Activated CD4-positive, alpha-beta T cell treated with anti-CD3 and anti-CD28 coated beads, Interleukin-2, Interleukin-4, amounts not matched to agents 100 ng/mL and 50 ng/mL, durations not matched to agents 16 hours and 8 hours (primary cell): ENCODE measurements at regions not wholly inside any gene's neighbourhood (a gene's known extent, or its start where the extent isn't known, plus 50 kb on each side); places are given as distances from the start of the nearest gene placed in this dataset.

ENCODE experiments used
- DNase-seq: peaks from one replicate; pipeline ENCODE4 v3.0.0-alpha.2; 2020; ENCODE audit warnings: low spot score

DNA sequence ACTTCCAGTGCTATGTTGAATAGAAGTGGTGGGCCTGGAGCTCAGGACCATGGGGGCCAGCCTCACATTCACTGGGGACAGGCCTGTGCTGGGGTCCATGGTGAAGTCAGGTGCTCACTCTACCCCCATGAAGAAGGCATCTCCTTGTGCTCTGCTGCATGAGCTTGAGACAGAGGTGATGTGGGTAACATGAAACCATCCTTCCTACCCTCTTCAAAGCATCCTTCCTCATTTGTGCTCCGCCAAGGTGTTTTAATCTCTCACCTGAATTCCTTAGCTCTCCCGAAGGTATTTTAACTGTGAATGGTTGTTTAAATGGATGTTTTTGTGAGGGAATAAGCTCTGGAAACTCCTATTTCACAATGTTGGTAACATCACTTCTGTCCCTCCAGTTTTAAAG is 209.6 kb upstream of the PCSK2 start:
- DNase-seq = no peak

DNA sequence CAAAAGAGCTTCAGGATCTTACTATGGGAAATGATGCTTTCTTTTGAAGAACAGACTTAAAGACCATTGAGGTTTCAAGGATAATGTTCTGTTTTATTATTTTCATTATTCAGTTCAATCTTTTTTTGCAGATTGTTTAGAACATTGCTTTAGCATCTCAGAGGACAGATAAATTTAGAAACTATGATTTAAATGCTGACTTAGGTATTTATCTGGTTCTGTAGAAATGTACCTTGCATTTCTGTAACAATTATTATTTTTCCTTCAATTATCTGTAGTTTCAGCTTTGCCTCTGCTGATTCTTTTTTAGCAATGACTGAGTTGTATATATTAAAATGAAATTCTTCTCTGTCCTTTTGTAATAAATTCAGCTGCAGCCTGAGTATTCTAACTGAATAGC is 205.4 kb upstream of the PCSK2 start:
- no peak for DNase-seq

DNA sequence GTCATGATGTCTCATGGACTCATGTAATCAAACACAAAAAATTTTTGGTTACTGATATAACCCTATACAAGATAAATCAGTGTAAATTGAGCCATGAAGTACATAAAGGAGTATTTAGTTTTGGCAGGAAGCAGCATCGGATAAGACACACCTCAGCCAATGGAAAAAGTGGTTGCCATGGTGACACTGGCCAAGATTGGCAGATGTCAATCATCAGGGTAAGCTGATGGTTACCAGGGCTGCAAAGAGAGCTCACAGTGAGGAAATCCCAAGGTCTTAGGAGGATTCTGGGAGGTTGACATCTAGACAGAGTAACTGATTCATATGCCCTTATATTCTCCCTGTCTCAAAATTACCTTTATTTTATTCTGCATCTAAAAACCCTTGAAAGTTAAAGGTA is 203.8 kb upstream of the PCSK2 start:
- DNase-seq = no peak

DNA sequence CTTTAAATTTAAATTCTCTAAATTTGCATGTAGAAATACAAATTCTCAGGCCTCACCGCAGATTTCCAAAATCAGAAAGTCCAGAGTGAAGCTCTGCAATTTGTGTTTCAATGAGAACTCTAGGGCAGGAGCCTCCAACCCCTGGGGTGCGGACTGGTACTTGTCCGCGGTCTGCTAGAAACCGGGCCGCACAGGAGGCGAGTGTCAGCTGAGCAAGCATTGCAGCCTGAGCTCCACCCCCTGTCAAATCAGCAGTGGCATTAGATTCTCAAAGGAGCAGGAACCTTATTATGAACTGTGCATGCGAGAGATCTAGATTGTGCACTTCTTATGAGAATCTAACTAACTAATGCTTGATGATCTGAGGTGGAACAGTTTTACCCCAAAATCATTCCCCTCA is 203.0 kb upstream of the PCSK2 start:
- DNase-seq = no peak

DNA sequence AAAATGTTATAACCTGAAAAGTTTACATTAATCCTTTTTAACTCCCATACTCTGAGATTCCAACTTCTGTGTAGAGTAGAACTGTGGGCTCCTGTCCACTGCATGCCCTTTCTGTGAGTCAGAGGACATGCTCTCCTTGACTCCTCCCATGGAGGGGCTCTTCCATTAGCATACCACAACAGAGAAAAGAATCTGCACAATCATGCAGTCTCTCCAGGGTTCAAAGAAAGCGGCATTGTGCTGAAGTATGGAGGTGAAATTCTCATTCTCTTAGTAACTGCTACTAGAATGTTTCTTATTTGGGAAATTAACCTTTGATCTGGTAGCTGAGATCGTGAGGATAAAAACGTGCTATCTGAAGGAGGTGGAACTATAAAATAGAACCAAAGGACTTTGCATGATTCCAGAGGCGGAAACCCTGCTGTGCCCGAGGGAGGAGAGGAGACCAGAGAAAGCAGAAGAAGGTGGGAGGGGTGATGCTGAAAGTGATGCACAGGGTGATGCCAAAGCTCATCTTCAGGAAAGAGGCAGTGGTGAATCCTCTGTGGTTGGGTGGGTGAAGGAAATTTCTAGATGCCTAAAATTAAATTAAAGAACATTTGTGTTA is 202.2 kb upstream of the PCSK2 start:
- DNase-seq = no peak

DNA sequence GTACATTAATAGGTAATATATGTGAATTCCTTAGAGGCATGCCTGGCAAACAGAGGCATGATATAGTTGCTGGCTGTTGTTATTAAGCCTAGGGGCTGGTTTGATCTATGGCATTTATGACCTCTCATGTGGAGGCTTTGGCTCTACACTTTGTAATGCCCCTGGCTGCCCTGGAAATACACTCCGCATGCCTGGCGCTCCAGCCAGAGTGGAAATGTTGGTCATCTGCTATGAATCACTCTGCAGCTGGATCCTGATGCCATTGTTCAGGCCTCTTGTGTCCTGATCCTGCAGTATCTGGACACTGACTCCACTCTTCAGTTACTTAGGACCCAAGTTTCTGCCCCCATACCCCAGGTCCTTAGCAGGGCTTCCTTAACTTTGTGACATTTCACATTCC is 200.5 kb upstream of the PCSK2 start:
- no peak for DNase-seq

DNA sequence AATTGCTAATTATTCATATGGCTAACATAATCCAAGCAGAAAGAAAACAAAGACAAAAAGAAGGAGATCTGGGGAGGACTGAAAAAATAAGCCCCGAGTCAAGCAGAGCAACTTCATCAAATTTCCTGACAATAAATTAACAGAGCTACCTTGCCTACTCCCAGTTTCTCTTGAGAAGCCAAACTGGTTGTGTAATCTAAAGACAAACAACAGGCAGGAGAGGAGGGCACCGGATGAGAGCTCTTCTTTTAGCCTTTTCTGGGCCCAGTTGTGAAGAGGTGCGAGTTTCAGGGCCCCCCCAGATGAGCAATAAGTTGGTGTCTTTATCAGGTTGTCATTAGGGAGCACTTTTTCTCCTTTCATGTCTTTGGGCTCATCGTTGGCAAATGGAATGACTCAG is 197.1 kb upstream of the PCSK2 start:
- no peak for DNase-seq

DNA sequence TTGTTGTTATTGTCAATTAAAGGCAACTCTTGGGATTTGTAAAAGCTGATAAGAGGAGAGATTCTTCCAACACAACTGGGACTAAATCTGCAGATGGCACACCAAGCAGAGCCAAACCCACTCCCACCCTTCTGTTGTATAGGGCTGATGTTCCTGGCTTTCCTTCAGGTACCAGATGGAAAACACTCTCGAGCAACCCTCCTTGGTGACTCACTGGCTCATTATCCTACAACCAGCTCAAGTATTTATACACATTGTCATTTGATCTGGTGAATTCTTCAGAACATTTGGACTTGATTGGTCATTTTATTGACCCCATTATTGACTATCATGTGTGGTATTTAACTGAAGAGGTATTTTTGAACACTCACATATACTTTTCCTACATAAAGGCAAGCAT is 190.3 kb upstream of the PCSK2 start:
- no peak for DNase-seq

DNA sequence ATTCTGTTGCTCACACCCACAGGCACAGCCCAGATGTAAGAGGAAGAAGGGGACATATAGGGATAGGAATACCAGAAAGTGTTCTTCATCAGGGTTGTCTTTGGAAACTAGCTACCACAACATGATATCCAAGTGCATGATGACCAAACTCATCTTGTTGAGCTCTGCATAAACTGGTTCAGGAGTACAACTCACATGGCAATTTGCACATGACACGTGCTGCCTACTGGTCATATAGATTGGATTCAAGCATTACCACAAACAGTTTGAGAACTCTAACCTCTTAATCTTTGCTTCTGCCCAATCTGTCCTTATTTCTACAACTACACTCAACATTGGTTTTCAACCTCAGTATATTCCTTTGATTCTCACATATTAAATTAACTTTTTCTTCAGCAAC is 184.7 kb upstream of the PCSK2 start:
- DNase-seq = no peak

DNA sequence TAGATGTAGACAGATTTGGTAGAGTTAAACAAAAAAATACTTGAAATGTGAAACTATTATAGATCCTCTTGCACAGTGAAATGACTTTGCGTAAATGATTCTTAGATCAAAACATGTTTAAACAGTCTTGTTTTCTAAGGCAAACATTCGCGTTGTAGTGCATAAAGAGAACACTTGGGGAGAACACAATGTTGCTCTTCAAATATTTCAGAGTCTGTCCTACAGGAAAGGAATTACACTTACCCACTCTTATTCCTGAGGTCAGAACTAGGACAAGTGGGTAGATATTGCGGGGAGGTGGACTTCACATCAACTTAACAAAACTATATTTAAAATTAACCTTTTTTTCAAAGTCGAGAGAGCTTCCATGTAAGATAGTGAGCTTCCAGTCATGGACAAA is 183.5 kb upstream of the PCSK2 start:
- no peak for DNase-seq

DNA sequence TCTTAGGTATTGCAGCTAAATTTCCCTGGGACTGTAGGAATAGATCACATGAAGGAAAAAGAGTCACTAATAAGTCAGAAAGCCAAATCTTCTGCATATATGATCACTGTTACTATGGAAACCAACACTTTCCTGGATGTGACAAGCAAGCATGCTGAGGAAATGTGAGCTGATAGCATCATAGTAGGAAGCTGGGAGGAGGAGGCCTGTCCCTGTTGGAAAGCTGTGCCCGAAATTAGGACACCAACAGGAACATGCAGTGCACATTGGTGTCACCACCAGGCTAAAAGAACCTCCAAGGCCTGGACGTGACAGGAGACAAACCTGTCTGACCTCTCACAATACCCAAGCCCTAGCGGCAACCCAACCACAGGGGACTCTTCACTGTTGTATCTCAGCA is 181.9 kb upstream of the PCSK2 start:
- no peak for DNase-seq

DNA sequence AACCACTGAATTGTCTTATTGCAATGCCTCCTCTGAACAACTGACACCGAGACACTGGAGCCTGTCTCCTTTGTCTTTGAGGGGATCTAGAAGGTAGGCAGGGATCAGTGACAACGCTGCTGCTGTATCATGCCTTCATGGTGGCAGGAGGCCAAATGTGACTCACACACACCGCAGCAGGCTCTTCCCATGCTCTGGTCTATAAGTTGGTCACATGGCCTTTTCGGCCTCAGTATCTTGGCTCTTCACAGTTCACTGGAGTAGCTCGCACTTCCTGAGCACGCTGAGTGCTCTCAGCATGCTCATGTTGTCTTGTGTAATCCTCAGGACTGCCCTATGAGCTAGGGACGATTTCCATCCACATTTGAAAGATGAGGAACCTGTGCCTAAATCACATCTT is 167.4 kb upstream of the PCSK2 start:
- no peak for DNase-seq

DNA sequence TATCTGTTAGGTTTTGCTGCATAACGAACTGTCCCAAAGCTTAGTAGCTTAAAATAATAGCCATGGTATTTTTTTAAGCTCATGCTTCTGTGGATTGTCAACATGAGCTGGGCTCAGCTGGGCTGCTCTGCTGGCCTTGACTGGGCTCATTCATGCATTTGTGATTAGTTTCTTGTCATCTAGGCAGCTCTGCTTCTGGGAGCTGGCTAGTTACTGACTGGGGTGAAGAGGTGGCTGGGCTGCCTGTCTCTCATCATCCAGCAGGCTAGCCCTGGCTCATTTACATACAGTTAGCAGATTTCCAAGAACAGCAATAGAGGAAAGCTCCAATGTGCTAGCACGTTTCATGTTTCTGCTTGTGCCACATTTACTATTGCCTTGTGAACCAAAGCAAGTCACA is 165.1 kb upstream of the PCSK2 start:
- DNase-seq = no peak

DNA sequence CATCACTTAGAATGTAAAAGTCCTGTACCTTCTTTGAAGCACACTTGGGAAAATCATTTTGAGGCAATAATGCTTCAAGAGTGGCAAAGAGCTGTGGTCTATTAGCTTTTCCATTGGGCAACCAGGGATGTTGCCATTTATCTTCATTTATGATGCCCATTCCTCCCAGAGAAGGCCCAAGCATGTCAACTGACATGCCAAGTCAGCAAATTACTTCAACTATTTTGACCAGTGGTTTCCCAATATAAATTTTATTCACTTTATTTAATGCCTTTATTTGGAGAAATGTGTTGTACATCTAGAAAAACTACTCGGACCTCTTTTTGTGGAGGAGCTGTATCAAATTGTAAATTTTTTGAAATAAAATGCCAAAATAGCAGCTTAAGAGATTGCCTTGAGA is 164.1 kb upstream of the PCSK2 start:
- DNase-seq = no peak

DNA sequence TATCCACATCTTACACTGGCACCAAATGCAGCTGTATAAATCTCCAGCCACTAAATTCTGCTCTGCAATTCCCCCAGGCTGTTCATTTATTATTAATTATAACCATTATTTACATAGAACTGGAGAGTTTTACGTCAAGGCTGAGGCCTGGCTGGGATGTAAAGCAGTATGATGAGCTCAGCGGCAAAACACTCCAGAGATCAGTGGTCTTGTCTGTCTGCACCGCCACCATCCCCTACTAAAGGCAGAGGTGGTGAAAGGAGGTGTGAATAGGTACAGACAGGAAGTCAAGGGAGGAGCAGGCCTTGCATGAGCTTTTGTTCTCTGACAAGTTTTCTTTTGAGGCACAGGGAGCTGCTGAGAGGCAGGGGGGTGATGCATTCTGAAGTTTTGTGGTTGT is 159.9 kb upstream of the PCSK2 start:
- DNase-seq = no peak

DNA sequence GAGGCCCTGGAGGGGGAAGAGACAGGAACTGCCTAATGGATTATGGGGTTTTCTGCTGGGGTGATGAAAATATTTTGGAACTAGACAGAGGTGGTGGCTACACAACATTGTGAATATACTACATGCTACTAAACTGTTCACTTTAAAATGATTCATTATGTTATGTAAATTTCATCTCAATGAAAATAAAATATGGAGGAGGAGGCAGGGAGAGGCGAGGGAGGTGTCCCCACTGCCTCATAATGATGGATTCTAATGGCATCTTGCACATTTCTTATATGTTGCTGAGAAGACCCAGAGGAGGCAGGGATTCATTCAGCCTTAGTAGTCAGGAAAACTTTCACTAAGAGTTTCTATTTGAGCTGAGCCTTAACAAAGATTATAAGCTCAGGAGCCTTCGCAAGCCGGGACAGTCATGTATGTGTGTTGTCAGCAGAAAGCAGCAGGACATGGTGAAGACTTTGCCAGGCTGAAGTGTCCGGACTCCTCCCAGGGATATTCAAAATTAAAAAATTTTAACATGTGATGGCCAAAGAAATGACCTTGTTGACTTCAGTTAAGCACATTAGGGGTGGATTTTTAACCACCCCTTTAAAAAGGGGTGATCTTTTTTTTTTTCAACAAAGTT is 158.6 kb upstream of the PCSK2 start:
- DNase-seq = no peak

DNA sequence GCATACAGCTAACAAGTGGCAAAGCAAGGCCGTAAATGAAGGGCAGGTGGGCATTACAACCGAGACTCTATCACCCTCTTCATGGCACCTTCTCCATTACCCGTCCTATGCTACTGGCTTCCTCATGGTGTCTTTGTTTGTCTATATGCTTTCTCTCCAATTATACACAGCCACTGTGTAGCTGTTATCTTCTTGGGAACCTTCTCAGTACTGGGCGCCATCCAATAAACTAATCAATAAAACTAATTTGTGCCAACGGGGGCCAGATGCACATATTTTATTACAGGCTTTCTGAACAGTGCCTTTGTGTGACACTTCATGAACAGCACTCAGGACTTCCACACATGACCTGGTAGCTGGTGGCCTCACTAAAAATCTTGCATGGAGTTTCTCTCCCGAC is 149.8 kb upstream of the PCSK2 start:
- no peak for DNase-seq

DNA sequence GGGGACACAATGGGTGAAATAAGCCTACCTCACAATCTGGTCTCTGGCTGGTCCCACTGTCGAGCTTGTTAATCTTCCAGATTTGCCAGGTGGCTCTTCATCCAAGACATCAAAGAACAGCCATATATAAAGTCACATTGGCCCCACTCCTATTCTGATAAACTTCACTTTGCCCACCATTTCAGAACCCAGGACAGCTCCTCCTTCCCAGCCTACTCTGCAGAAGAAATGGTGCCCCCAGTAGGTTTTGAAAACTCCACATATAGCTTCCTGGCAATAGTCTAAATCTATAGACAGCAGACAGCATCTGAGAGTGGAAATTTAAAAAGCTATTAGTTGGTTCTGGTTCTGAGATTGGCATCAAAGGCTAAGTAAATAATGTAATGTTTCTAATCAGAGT is 143.1 kb upstream of the PCSK2 start:
- DNase-seq = no peak

DNA sequence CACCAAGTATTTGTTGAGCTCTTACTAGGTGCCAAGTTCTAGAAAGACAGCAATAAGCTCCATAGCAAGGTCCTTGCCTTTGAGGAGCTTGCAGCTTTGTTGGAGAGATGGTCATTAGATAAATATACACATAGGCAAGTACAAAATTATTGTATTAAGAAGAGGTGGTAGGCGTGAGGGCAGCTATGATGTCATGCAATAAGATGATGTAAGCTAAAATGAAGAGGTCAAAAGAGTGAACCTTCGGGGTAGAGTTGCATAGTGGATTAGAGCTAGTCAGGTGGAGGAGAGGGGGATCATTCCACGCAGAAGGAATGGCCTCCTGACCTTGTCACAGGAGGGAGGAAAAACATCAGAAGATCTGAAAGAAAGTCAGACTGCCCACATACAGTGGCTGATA is 141.9 kb upstream of the PCSK2 start:
- DNase-seq = no peak

DNA sequence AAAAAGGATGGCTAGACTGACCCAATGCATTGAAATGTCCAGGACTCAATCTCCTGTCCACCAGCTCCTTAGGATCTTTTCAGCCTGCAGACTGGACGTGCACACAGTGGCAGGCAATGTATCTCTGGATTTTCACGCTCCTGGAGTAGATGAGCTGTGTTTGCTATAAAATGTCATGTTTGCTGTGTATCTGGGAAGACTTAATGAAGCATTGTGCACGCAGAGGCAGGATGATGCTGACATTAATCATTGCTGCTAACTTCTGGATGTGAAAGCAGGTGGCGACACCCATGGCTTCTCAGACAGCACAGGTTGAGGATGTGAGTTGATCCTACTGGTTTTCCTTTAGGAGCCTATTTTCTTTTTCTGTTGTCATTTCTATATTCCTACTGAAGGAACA is 133.1 kb upstream of the PCSK2 start:
- DNase-seq = no peak

DNA sequence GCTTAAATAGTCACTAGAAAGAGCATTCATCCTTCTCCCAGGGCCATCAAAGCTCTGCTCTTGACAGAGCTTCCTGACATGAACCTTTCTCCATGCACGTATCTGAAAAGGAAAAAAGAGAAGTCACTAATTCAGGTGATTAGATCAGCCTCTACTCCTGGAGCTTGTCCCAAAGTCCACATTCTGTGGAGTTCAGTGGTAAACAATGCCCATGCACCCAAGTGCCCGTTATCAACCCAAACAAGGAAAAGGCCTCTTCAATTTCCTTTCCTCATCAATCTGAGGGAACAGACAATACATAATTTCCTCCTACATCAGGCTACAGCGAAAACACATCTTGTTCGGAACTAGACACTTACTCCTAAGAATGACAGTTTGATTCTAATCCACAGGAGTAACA is 129.2 kb upstream of the PCSK2 start:
- DNase-seq = no peak

DNA sequence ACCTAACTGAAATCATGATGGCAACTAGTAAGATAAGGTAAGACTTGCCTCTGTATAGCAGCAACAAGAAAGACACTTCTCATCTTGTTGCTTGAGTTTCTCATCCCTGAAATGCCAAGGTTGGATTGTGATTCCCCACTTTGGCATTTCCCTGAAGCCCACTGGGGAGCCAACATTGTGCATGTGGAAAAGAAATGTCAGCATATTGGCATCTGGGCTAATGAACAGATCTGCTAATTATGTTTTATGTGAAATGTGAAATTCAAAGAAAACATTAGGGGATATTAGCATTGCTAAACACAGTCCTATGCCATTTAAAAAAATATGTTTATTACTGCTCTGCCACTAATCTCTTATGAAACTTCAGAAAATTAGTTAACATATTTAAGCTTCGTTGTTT is 126.3 kb upstream of the PCSK2 start:
- no peak for DNase-seq

DNA sequence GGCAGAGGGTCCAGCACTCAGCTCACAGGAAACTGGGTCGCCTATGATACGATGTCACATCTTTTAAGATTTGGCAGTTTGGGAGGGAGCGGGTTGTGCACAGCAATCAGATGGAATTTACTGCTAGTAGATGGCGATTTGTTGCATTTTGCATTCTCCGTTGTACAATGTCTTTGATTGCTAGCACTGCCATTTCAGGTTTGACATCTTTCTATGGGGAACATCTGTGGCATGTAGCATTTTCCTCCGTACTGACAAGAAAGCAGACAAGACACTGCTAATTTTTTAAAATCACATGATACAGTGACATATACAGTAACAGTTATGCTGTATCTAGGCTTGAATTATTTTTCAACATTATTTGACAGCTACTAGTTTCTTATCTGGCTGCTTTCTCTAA is 119.7 kb upstream of the PCSK2 start:
- DNase-seq = no peak

DNA sequence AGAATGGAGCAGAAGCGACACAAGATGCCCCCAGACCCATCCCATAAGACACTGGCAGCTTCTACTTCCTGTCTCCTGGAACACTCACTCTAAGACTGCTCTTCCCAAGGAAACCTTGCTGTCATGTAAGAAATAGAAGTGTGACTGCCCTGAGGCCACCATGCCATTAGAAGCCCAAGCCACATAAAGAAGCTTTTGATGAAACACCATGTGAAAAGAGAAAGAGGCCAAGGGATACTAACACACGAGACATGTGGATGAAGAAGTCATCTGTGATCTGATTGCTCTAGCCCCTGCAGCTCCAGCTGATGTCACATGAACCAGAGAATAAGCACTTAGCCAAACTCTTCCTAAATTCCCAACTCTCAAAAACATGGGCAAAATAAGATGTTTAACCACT is 117.9 kb upstream of the PCSK2 start:
- DNase-seq = no peak

DNA sequence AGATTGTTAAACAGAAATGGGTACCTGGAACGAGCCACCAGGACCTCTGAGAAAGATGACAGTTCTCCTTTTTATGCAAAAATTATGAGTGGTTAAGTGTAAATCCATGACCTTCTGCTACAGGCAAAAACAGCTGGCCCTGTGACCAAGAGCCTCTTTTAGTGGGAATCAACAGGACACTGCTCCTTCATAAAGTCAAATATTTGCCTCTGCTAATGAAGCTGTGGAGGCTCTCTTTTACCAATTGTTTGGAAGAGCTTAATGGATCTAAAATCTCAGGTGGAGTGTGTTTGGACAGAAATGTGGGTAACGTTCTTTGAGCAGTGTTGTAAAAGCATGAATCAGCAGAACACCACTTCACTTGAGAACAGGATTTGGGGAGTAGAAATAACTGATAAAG is 117.5 kb upstream of the PCSK2 start:
- DNase-seq = no peak
